Upper lobe of left lung (tissue), 6 donors: ENCODE measurements at regions not wholly inside any gene's neighbourhood (a gene's known extent, or its start where the extent isn't known, plus 50 kb on each side); places are given as distances from the start of the nearest gene placed in this dataset.

Source experiments
- ATAC-seq, 2 donors: fragments of 200-7000 bp; cut with Tn5 transposase; one replicate each; pipeline ENCODE4 v1.9.1; 2022; ENCODE audit warnings: mild to moderate bottlenecking in 2 of 2, moderate library complexity in 2 of 2; ENCODE audit not compliant: low FRiP score in 2 of 2
- DNase-seq, 2 donors: peaks; one replicate each; pipeline ENCODE4 v3.0.0-alpha.2; 2019 to 2020
- H3K27ac ChIP-seq, 4 donors: fragments of 200-600 bp; sonication (generic); one replicate each; pipeline ENCODE4 v1.5.1; 2016 to 2019
- H3K27me3 ChIP-seq, 4 donors: fragments of 200-600 bp; sonication (generic); one replicate each; pipeline ENCODE4 v1.5.1; 2017 to 2019
- H3K36me3 ChIP-seq, 4 donors: fragments of 200-600 bp; sonication (generic); one replicate each; pipeline ENCODE4 v1.5.1; 2016 to 2019
- H3K4me1 ChIP-seq, 4 donors: fragments of 200-600 bp; sonication (generic); one replicate each; pipeline ENCODE4 v1.5.1; 2018 to 2019
- H3K4me3 ChIP-seq, 4 donors: fragments of 200-600 bp; sonication (generic); one replicate each; pipeline ENCODE4 v1.5.1; 2017 to 2019; ENCODE audit warnings: mild to moderate bottlenecking in 2 of 4, moderate library complexity in 1 of 4
- H3K9me3 ChIP-seq, 4 donors: fragments of 200-600 bp; sonication (generic); one replicate each; pipeline ENCODE4 v1.5.1; 2018 to 2019
- EP300 ChIP-seq, 4 donors: sonication (generic); formaldehyde crosslinking; IDR thresholded peaks; one replicate each; pipeline ENCODE4 v1.5.1; 2017; ENCODE audit warnings: antibody characterized with exemption in 4 of 4, control low read depth in 2 of 4
- POLR2A ChIP-seq, 4 donors: fragments of 450-650 bp; IDR thresholded peaks; one replicate each; pipeline ENCODE4 v1.5.1; 2016 to 2017; ENCODE audit warnings: antibody characterized with exemption in 4 of 4, mild to moderate bottlenecking in 2 of 4
- POLR2AphosphoS5 ChIP-seq, 2 donors: sonication (generic); formaldehyde crosslinking; IDR thresholded peaks; one replicate each; pipeline ENCODE4 v1.5.1; 2017; ENCODE audit warnings: antibody characterized with exemption in 2 of 2
- WGBS, 2 donors: methylation state at CpG; one replicate each; pipeline ENCODE4 v1.1.5; 2017 to 2018; 5-methylcytosine and 5-hydroxymethylcytosine counted together
- TF ChIP-seq, protein P1 (sequence below), 6 experiments: fragments of 450-650 bp in 4 of 6; fragments of 200-600 bp in 2 of 6; sonication (generic) in 2 of 6; IDR thresholded peaks; one replicate each; pipeline ENCODE4 v1.5.1; 2016 to 2019; ENCODE audit warnings: antibody characterized with exemption in 6 of 6
- donor health status: DM: no; HTN: no; CAD: no; lungs with moderate emphysema.
- donor health status: DM: no; HTN: yes; CAD: no; lungs with severe emphysema.

DNA sequence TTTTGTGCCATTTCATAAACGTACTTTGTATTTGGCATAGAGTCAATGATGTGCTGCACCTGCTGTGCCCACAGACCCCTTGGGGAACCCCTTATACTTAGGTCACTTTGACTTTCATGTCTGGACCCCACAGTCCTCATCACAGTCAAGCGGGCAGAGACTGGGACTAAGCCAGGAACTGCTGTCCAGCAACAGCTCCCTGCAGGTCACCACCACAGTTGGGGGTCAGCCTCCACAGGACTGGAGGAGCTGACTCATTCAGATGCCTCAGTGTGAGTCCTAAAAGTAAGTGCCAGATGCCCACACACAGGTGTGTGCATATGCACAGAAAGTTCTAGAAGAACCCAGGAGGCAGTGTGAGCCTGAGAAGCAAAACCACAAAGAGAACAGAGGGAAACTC, 339.8 kb downstream of the GABRB3 start:
- no peaks in the 10 kb centered on the region for H3K4me1 ChIP-seq
- no peaks in the 10 kb centered on the region for H3K27me3 ChIP-seq
- peak in 1 of 2 donors; percentile 43 for ATAC-seq
- no peak for DNase-seq
- TF ChIP-seq POLR2AphosphoS5 (IDR thresholded peaks at IDR 0.05) (no peak), POLR2A (IDR thresholded peaks at IDR 0.05) (no peak), EP300 (IDR thresholded peaks at IDR 0.05) (no peak)
- TF ChIP-seq, protein P1, sequence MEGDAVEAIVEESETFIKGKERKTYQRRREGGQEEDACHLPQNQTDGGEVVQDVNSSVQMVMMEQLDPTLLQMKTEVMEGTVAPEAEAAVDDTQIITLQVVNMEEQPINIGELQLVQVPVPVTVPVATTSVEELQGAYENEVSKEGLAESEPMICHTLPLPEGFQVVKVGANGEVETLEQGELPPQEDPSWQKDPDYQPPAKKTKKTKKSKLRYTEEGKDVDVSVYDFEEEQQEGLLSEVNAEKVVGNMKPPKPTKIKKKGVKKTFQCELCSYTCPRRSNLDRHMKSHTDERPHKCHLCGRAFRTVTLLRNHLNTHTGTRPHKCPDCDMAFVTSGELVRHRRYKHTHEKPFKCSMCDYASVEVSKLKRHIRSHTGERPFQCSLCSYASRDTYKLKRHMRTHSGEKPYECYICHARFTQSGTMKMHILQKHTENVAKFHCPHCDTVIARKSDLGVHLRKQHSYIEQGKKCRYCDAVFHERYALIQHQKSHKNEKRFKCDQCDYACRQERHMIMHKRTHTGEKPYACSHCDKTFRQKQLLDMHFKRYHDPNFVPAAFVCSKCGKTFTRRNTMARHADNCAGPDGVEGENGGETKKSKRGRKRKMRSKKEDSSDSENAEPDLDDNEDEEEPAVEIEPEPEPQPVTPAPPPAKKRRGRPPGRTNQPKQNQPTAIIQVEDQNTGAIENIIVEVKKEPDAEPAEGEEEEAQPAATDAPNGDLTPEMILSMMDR (IDR thresholded peaks at IDR 0.05), result no peak
- H3K36me3 ChIP-seq, result no peaks in the 10 kb centered on the region
- no peak overlapping the region for H3K27ac ChIP-seq
- H3K9me3 ChIP-seq, result no peaks in the 10 kb centered on the region
- H3K4me3 ChIP-seq, result no peak overlapping the region
- 73 to 76% methylated on average over 2 of the region's 2 CpGs for WGBS, 2 donors

DNA sequence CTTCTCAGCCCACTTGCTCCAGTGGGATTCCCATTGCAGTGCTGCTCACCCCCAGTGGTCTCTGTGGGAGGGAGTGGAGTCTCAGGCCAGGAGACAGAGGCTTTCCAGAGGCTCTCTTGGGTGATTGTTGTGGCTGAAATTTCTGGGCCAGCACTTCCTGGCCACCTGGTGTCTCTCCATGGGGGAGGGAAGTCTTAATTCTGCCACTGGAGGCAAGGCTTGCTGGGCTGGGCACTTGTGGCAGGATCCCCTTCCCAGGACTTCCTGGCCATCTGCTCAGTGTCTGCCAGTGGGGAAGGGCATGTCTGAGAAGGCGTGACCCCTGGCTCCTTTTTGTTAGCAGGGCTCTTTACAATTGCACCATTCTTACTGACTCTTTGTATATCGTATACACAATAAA, 351.8 kb downstream of the GABRB3 start:
- Histone ChIP-seq H3K4me1 (no peaks in the 10 kb centered on the region), H3K27ac (no peak overlapping the region), H3K9me3 (no peaks in the 10 kb centered on the region), H3K4me3 (no peak overlapping the region), H3K36me3 (no peaks in the 10 kb centered on the region), H3K27me3 (no peaks in the 10 kb centered on the region)
- 75 to 76% methylated on average over 2 of the region's 2 CpGs for WGBS, 2 donors
- TF ChIP-seq, protein P1 (IDR thresholded peaks at IDR 0.05), result no peak
- TF ChIP-seq POLR2A (IDR thresholded peaks at IDR 0.05), result no peak
- ATAC-seq, result no peak
- no peak for DNase-seq

DNA sequence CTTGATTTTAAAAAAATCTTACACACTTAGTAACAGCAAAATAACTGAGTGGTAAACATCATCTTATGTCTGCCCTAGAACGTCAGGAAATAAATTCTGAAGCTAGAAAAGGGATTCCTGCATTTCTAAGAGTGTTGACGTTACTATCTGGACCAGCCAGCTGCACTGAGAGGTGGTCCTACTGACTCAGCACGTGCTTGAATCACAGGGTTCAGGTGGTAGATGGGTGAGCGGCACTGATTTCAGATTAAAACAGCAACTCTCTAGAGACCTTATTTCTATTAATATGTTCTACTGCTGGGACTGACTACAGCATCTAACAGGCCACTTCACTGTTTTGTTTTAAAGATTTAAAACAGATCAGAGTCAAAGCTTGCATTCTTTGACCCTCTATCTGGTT, 377.2 kb downstream of the GABRB3 start:
- Histone ChIP-seq H3K27ac (no peak overlapping the region), H3K9me3 (no peaks in the 10 kb centered on the region), H3K27me3 (no peaks in the 10 kb centered on the region), H3K36me3 (no peaks in the 10 kb centered on the region), H3K4me3 (no peak overlapping the region), H3K4me1 (no peaks in the 10 kb centered on the region)
- TF ChIP-seq EP300 (IDR thresholded peaks at IDR 0.05) (no peak), POLR2AphosphoS5 (IDR thresholded peaks at IDR 0.05) (no peak), POLR2A (IDR thresholded peaks at IDR 0.05) (no peak)
- TF ChIP-seq, protein P1 (IDR thresholded peaks at IDR 0.05), result no peak
- WGBS, 2 donors, result 46 to 56% methylated on average over 4 of the region's 4 CpGs
- DNase-seq, result no peak
- no peak for ATAC-seq

DNA sequence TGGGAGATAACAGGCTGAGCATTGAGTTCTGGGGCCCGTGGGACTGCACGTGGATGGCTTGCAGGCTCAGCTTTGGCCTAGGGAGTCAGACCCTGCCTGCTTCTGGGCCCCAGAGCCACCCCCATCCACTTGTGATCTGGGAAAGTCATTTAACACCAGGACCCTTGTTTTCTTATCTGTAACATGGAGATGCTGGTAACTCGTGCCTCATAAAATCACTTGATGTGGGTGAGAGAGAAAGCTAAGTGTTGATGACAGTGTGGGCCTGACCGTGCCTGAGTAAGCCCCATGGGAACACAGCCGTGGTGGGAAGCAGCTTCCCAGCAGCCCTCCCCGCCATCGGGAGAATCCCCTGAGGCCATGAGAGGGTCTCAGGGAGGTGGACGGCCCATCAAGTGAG, 378.1 kb downstream of the GABRB3 start:
- Histone ChIP-seq H3K27me3 (no peaks in the 10 kb centered on the region), H3K4me1 (no peaks in the 10 kb centered on the region), H3K9me3 (no peaks in the 10 kb centered on the region), H3K4me3 (no peak overlapping the region), H3K27ac (no peak overlapping the region), H3K36me3 (no peaks in the 10 kb centered on the region)
- 40 to 43% methylated on average over 7 to 8 of the region's 8 CpGs for WGBS, 2 donors
- no peak for DNase-seq
- TF ChIP-seq, protein P1 (IDR thresholded peaks at IDR 0.05), result no peak
- TF ChIP-seq EP300 (IDR thresholded peaks at IDR 0.05) (no peak), POLR2AphosphoS5 (IDR thresholded peaks at IDR 0.05) (no peak)
- no peak for ATAC-seq

DNA sequence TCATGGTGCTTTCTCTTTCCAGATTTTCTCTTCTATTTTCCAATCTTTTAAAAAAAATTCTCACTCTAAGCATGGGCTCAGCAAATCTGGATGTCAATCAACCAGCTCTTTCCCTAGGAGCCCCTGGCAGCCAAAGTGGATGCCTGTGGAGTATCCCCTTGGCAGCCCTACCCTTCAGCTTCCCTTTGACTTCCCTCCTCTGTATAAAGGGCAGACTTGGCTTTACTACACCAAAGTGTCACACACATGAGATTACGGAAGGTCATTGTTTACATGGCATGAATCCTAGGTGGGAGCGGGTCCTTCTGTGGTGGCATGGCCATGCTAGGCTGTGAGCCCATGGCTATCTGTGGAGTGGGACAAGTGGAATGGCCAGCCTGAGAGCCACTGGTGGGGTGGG, 379.9 kb downstream of the GABRB3 start:
- no peaks in the 10 kb centered on the region for H3K27me3 ChIP-seq
- no peaks in the 10 kb centered on the region for H3K4me1 ChIP-seq
- no peak for TF ChIP-seq EP300 (IDR thresholded peaks at IDR 0.05)
- no peak for TF ChIP-seq POLR2A (IDR thresholded peaks at IDR 0.05)
- TF ChIP-seq, protein P1 (IDR thresholded peaks at IDR 0.05), result no peak
- no peak for TF ChIP-seq POLR2AphosphoS5 (IDR thresholded peaks at IDR 0.05)
- H3K27ac ChIP-seq, result no peak overlapping the region
- ATAC-seq (no peak), DNase-seq (no peak)
- no peaks in the 10 kb centered on the region for H3K36me3 ChIP-seq
- H3K4me3 ChIP-seq, result no peak overlapping the region
- 98 to 100% methylated on average over 2 of the region's 2 CpGs for WGBS, 2 donors
- H3K9me3 ChIP-seq, result no peaks in the 10 kb centered on the region
